ENCODE measurements at regions not wholly inside any gene's neighbourhood (a gene's known extent, or its start where the extent isn't known, plus 50 kb on each side); places are given as distances from the start of the nearest gene placed in this dataset.

- no peaks in the 10 kb centered on the region for H3K27me3 ChIP-seq (replicated peaks; ENCODE audit: control insufficient read depth, insufficient read depth, low read length)
- H3K4me1 ChIP-seq, result peaks cover 8% of the 10 kb centered on the region; the same call in 1 of the 2 replicates
- intact Hi-C loops (cut with micrococcal nuclease; ENCODE audit: unreplicated experiment), result no loop called here
- H3K36me3 Mint-ChIP-seq (ENCODE audit: insufficient read depth, unreplicated experiment), result no peaks in the 10 kb centered on the region
- no peaks in the 10 kb centered on the region for H3K9me3 ChIP-seq
- H3K4me1 Mint-ChIP-seq (ENCODE audit: low read depth, unreplicated experiment), result peaks cover 8% of the 10 kb centered on the region
- no peak for TF ChIP-seq CTCF (IDR thresholded peaks at IDR 0.05; ENCODE audit: insufficient read depth in 1 of 2, low read depth in 1 of 2, low read length in 1 of 2, severe bottlenecking in 1 of 2, unreplicated experiment in 1 of 2)
- no peak for DNase-seq
- no peak overlapping the region for H3K4me3 ChIP-seq (ENCODE audit: low read depth, low read length)
- H3K4me3 Mint-ChIP-seq (ENCODE audit: unreplicated experiment), result no peak overlapping the region
- CTCF ChIA-PET, result interaction anchor here (1.0 kb wide), 1 partner anchor 21 kb away, joined by 3 read pairs; no protein-coding TSS in a partner anchor
- H3K36me3 ChIP-seq (ENCODE audit: control insufficient read depth, insufficient read depth, low read length), result no peaks in the 10 kb centered on the region
- BruUV-seq (replicated peaks), result no TSS peak
- no peaks in the 10 kb centered on the region for H3K9me3 Mint-ChIP-seq (ENCODE audit: unreplicated experiment)
- POLR2A ChIA-PET, result no interaction called here
- no peak overlapping the region for H3K27ac Mint-ChIP-seq (ENCODE audit: unreplicated experiment)
- H3K27me3 Mint-ChIP-seq (ENCODE audit: insufficient read depth, unreplicated experiment), result no peaks in the 10 kb centered on the region
Observed at GRCh38 chr3:160135851-160136250, 89.4 kb upstream of the C3orf80 start.

- Mint-ChIP-seq H3K4me3 (ENCODE audit: unreplicated experiment) (no peak overlapping the region), H3K27me3 (ENCODE audit: insufficient read depth, unreplicated experiment) (no peaks in the 10 kb centered on the region), H3K36me3 (ENCODE audit: insufficient read depth, unreplicated experiment) (no peaks in the 10 kb centered on the region), H3K27ac (ENCODE audit: unreplicated experiment) (no peak overlapping the region), H3K4me1 (ENCODE audit: low read depth, unreplicated experiment) (peaks cover 8% of the 10 kb centered on the region), H3K9me3 (ENCODE audit: unreplicated experiment) (no peaks in the 10 kb centered on the region)
- intact Hi-C loops (cut with micrococcal nuclease; ENCODE audit: unreplicated experiment), result no loop called here
- no peak for DNase-seq
- TF ChIP-seq CTCF (IDR thresholded peaks at IDR 0.05; ENCODE audit: insufficient read depth in 1 of 2, low read depth in 1 of 2, low read length in 1 of 2, severe bottlenecking in 1 of 2, unreplicated experiment in 1 of 2), result no peak
- Histone ChIP-seq H3K27me3 (replicated peaks; ENCODE audit: control insufficient read depth, insufficient read depth, low read length) (no peaks in the 10 kb centered on the region), H3K9me3 (no peaks in the 10 kb centered on the region), H3K36me3 (ENCODE audit: control insufficient read depth, insufficient read depth, low read length) (no peaks in the 10 kb centered on the region), H3K4me1 (peaks cover 8% of the 10 kb centered on the region; the same call in 1 of the 2 replicates), H3K4me3 (ENCODE audit: low read depth, low read length) (no peak overlapping the region)
- ChIA-PET CTCF (interaction anchor here (0.6 to 1.0 kb wide), 2 partner anchors 21 to 409 kb away, joined by 3 to 5 read pairs; no protein-coding TSS in a partner anchor), POLR2A (no interaction called here)
- BruUV-seq (replicated peaks), result no TSS peak
Observed at GRCh38 chr3:160136421-160136820, 88.8 kb upstream of the C3orf80 start.

- Mint-ChIP-seq H3K4me1 (ENCODE audit: low read depth, unreplicated experiment) (peaks cover 3% of the 10 kb centered on the region), H3K36me3 (ENCODE audit: insufficient read depth, unreplicated experiment) (no peaks in the 10 kb centered on the region), H3K9me3 (ENCODE audit: unreplicated experiment) (peaks cover 14% of the 10 kb centered on the region), H3K27ac (ENCODE audit: unreplicated experiment) (no peak overlapping the region), H3K27me3 (ENCODE audit: insufficient read depth, unreplicated experiment) (no peaks in the 10 kb centered on the region), H3K4me3 (ENCODE audit: unreplicated experiment) (no peak overlapping the region)
- Histone ChIP-seq H3K4me1 (peaks cover 3% of the 10 kb centered on the region; the same call in 1 of the 2 replicates), H3K27me3 (replicated peaks; ENCODE audit: control insufficient read depth, insufficient read depth, low read length) (no peaks in the 10 kb centered on the region), H3K9me3 (0 out of 2 replicates have a peak, but pooled peaks cover 3% of the 10 kb centered on the region), H3K4me3 (ENCODE audit: low read depth, low read length) (no peak overlapping the region), H3K36me3 (ENCODE audit: control insufficient read depth, insufficient read depth, low read length) (no peaks in the 10 kb centered on the region)
- ChIA-PET POLR2A (no interaction called here), CTCF (no interaction called here)
- no peak for TF ChIP-seq CTCF (IDR thresholded peaks at IDR 0.05; ENCODE audit: insufficient read depth in 1 of 2, low read depth in 1 of 2, low read length in 1 of 2, severe bottlenecking in 1 of 2, unreplicated experiment in 1 of 2)
- no peak for DNase-seq
- intact Hi-C loops (cut with micrococcal nuclease; ENCODE audit: unreplicated experiment), result no loop called here
- BruUV-seq (replicated peaks), result no TSS peak
Observed at GRCh38 chr3:160139291-160139690, 85.9 kb upstream of the C3orf80 start.
